GM12874 (cell line): ENCODE measurements at regions not wholly inside any gene's neighbourhood (a gene's known extent, or its start where the extent isn't known, plus 50 kb on each side); places are given as distances from the start of the nearest gene placed in this dataset.

ENCODE experiments used
- TF ChIP-seq, protein P1 (sequence below): IDR thresholded peaks from 2 replicates; pipeline ENCODE4 v1.5.1; 2011; ENCODE audit warnings: low read depth, mild to moderate bottlenecking, control low read depth, low read length, moderate library complexity; ENCODE audit not compliant: insufficient read depth

DNA sequence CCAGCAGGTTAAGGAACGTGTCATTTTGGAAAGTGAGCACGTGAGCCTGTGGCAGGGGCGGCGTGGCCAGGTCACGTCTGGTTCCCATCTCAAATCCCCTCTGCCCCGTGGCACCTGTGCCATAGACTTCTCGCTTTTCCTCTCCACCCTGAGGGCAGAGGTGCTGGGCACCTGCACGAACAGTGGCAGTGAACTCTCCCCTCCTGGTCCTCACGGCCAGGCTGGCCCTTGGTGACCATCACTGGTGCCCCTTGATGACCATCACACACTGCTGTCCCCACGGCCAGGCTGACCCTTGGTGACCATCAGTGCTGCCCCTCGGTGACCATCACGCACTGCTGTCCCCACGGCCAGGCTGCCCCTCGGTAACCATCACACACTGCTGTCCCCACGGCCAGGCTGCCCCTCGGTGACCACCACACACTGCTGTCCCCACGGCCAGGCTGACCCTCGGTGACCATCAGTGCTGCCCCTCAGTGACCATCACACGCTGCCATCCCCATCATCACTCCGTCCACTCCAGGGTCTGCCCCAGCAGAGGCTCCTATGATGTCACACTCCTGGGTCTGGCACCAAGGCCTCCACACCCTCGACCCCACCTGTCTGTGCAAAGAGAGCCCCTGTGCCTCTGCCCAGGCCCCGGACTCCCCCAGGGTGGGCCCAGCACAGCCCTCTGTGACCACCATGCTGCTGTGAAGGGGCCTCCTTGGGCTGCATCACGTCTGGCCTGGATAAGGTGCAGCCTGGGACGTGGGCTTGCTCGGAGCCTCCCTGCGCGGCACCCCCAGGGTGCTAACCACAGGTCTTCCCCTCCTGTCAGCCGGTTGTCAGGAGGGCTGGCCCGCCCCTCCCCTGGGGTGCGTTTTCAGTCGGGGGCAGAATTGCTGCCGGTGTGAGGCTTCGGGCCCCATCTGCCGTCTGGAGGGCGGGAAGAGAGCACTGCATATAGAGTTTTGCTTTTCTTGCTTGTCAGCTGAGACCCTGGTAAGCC lies 738.6 kb downstream of the BRD1 start:
- TF ChIP-seq, protein P1, sequence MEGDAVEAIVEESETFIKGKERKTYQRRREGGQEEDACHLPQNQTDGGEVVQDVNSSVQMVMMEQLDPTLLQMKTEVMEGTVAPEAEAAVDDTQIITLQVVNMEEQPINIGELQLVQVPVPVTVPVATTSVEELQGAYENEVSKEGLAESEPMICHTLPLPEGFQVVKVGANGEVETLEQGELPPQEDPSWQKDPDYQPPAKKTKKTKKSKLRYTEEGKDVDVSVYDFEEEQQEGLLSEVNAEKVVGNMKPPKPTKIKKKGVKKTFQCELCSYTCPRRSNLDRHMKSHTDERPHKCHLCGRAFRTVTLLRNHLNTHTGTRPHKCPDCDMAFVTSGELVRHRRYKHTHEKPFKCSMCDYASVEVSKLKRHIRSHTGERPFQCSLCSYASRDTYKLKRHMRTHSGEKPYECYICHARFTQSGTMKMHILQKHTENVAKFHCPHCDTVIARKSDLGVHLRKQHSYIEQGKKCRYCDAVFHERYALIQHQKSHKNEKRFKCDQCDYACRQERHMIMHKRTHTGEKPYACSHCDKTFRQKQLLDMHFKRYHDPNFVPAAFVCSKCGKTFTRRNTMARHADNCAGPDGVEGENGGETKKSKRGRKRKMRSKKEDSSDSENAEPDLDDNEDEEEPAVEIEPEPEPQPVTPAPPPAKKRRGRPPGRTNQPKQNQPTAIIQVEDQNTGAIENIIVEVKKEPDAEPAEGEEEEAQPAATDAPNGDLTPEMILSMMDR = no peak

DNA sequence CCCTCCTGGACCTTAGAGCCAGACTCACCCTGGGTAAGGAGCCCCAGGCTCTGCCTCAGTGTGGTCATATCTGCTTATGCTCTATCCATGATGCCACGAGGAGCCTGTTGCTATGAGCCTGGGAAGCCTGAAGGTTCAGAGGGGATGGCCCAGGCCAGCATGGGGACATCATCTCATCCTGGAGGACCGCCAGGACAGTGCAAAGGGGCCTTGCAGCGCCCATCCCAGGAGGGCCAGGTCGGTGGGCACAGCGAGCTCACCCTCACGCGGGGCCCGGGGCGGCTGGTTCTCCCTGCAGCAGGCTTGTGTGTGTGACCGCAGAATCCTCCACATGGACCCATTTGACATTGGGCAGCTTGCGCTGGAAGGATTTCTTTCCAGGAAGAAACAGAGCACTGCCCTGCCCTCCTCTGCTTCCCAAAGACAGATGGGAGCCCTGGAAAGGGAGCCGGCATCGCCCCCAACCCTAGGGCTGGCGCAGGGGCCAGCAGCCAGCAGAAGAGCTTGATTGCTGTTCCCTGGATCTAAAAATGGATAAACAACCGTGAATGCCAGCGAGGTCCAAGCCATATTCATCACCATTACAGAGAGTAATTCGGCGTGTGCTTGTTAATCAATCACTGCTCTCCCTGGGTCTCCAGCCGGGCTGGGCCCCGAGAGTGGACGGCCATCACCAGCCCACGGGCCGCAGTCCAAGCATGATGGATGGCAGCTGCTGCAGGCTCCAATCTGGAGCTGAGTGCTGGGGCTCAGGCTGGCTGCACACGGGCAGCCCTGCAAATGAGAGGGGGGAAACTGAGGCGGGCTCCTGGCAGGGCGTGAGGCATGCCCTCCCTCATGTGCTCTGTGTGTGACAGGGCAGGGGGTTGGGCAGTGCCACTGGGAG lies 739.7 kb downstream of the BRD1 start:
- TF ChIP-seq, protein P1 = no peak

- TF ChIP-seq, protein P1 = no peak
Measured at GRCh38 chr22:49087198-49087597, 740.5 kb downstream of the BRD1 start.

- TF ChIP-seq, protein P1 = no peak
Measured at GRCh38 chr22:49086606-49087157, 741.0 kb downstream of the BRD1 start.

GRCh38 chr22:49086181-49086580 lies 741.5 kb downstream of the BRD1 start:
- TF ChIP-seq, protein P1 = no peak

DNA sequence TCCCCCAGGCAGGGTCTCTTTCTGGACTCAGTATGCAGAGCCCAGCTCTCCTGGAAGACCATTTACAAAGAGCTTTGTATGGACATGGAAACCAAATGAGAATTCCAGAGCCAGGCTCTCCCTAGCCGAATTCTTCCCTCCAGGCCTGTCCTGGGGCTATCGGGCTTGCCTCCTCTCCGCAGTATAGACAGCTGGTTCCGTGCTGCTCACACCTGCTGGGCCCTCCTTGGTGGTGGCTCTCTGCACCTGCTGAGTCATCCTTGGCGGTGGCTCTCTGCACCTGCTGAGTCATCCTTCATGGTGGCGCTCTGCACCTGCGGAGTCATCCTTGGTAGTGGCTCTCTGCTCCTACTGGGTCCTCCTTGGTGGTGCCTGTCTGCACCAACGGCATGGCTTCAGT lies 743.5 kb downstream of the BRD1 start:
- TF ChIP-seq, protein P1 = no peak

DNA sequence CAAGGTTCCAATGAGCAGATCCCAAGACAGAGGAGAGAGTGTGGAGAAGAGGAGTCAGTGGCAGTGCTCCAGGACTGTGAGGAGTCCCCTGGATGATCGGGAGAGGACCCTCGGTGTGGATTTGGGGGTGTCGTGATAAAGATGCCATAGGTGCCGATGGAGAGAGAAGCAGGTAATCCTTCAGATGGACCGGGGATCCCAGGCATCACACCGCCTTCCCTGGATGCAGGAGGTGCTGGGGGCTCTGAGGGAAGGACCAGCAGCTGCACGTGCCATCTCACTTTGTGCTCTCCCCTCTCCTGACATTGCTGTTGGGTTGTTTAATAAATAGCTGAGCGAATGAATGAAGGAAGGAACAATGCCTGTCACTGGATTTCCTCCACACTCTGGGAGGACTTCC lies 744.1 kb downstream of the BRD1 start:
- TF ChIP-seq, protein P1 = no peak
